MM.1S (cell line): ENCODE measurements at regions not wholly inside any gene's neighbourhood (a gene's known extent, or its start where the extent isn't known, plus 50 kb on each side); places are given as distances from the start of the nearest gene placed in this dataset.
"Not testable (repeated sequence)": the region's sequence is repeated elsewhere in the genome, so short reads cannot be mapped to it uniquely, and the experiment has no call there.

ENCODE experiments used
- DNase-seq: peaks from one replicate; pipeline ENCODE4 v3.0.0-alpha.2; 2015
- H2AFZ ChIP-seq: fragments of 300-600 bp; sonication (generic); 2 replicates; pipeline ENCODE4 v1.6.0; 2016; ENCODE audit warnings: antibody characterized with exemption, low read length
- H3F3A ChIP-seq: fragments of 300-600 bp; sonication (generic); 2 replicates; pipeline ENCODE4 v1.6.1; 2016; ENCODE audit warnings: mild to moderate bottlenecking, antibody characterized with exemption, low read length, moderate library complexity, mixed read lengths; ENCODE audit not compliant: insufficient read depth
- H3K27ac ChIP-seq: fragments of 300-600 bp; sonication (generic); 2 replicates; pipeline ENCODE4 v1.5.1; 2016; ENCODE audit warnings: mild to moderate bottlenecking, low read length
- H3K27me3 ChIP-seq: fragments of 300-600 bp; sonication (generic); replicated peaks from 2 replicates; pipeline ENCODE4 v1.6.0; 2016; ENCODE audit warnings: low read length; ENCODE audit not compliant: insufficient read depth
- H3K36me3 ChIP-seq: fragments of 300-600 bp; sonication (generic); replicated peaks from 2 replicates; pipeline ENCODE4 v1.6.1; 2016; ENCODE audit warnings: mild to moderate bottlenecking, low read length, mixed read lengths; ENCODE audit not compliant: insufficient read depth
- H3K4me1 ChIP-seq: fragments of 300-600 bp; sonication (generic); 2 replicates; pipeline ENCODE4 v1.6.1; 2016; ENCODE audit warnings: low read length, mixed read lengths
- H3K4me2 ChIP-seq: fragments of 300-600 bp; sonication (generic); 2 replicates; pipeline ENCODE4 v1.6.0; 2016; ENCODE audit warnings: low read depth, low read length
- H3K4me3 ChIP-seq: fragments of 300-600 bp; sonication (generic); 2 replicates; pipeline ENCODE4 v1.5.1; 2016; ENCODE audit warnings: low read length, mixed read lengths
- H3K79me2 ChIP-seq: fragments of 300-600 bp; sonication (generic); 2 replicates; pipeline ENCODE4 v1.6.1; 2016; ENCODE audit warnings: mixed run types, low read length, mixed read lengths
- H3K9ac ChIP-seq: fragments of 300-600 bp; sonication (generic); 2 replicates; pipeline ENCODE4 v1.6.1; 2016; ENCODE audit warnings: low read length, mixed read lengths
- H3K9me2 ChIP-seq: fragments of 300-600 bp; sonication (generic); replicated peaks from 2 replicates; pipeline ENCODE4 v1.6.1; 2016; ENCODE audit warnings: mild to moderate bottlenecking, low read length, mixed read lengths; ENCODE audit not compliant: insufficient read depth
- H3K9me3 ChIP-seq: fragments of 300-600 bp; sonication (generic); replicated peaks from 2 replicates; pipeline ENCODE4 v1.6.1; 2016; ENCODE audit warnings: mild to moderate bottlenecking, low read length, mixed read lengths; ENCODE audit not compliant: insufficient read depth
- H4K20me1 ChIP-seq: fragments of 300-600 bp; sonication (generic); 2 replicates; pipeline ENCODE4 v1.6.1; 2016; ENCODE audit warnings: mild to moderate bottlenecking, low read length, moderate library complexity, mixed read lengths; ENCODE audit not compliant: insufficient read depth
- CTCF ChIP-seq: fragments of 300-600 bp; sonication (generic); IDR thresholded peaks from 2 replicates; pipeline ENCODE4 v1.5.1; 2016; ENCODE audit warnings: antibody characterized with exemption, low read length, mixed read lengths
- EZH2 ChIP-seq: fragments of 300-600 bp; sonication (generic); optimal IDR thresholded peaks from 2 replicates; pipeline ENCODE3; 2017; ENCODE audit warnings: low read depth, mild to moderate bottlenecking, antibody characterized with exemption, low read length, mixed read lengths
- EZH2phosphoT487 ChIP-seq: fragments of 300-600 bp; sonication (generic); IDR thresholded peaks from 2 replicates; pipeline ENCODE4 v1.6.1; 2018; ENCODE audit warnings: antibody characterized with exemption, low read length

GRCh38 chr14:36423430-36423829, 96.6 kb downstream of the NKX2-1 start:
- Histone ChIP-seq H3K9me2 (no peaks in the 10 kb centered on the region), H2AFZ (no peak overlapping the region), H4K20me1 (no peaks in the 10 kb centered on the region), H3K4me1 (no peaks in the 10 kb centered on the region), H3K79me2 (no peaks in the 10 kb centered on the region), H3K4me2 (no peak overlapping the region), H3K27me3 (no peaks in the 10 kb centered on the region), H3K27ac (no peak overlapping the region), H3K4me3 (no peak overlapping the region), H3K9me3 (no peaks in the 10 kb centered on the region), H3F3A (no peaks in the 10 kb centered on the region), H3K36me3 (no peaks in the 10 kb centered on the region), H3K9ac (no peak overlapping the region)
- no peak for TF ChIP-seq CTCF
- no peak for TF ChIP-seq EZH2phosphoT487
- no peak for TF ChIP-seq EZH2
- no peak for DNase-seq

- no peaks in the 10 kb centered on the region for H4K20me1 ChIP-seq
Observed at GRCh38 chr14:36420149-36420687, 99.8 kb upstream of the MBIP start.

GRCh38 chr14:36418937-36419336, 98.5 kb upstream of the MBIP start:
- Histone ChIP-seq H3K4me2 (no peak overlapping the region), H4K20me1 (no peaks in the 10 kb centered on the region), H3K27me3 (no peaks in the 10 kb centered on the region), H3K9me3 (no peaks in the 10 kb centered on the region), H3K27ac (no peak overlapping the region), H2AFZ (no peak overlapping the region), H3K9ac (no peak overlapping the region), H3K4me3 (no peak overlapping the region), H3K4me1 (no peaks in the 10 kb centered on the region), H3F3A (no peaks in the 10 kb centered on the region), H3K36me3 (no peaks in the 10 kb centered on the region), H3K9me2 (no peaks in the 10 kb centered on the region), H3K79me2 (no peaks in the 10 kb centered on the region)
- no peak for DNase-seq
- TF ChIP-seq CTCF (no peak), EZH2phosphoT487 (no peak), EZH2 (no peak)

More at GRCh38 chr14:36420149-36420687, 99.8 kb upstream of the MBIP start:
- Histone ChIP-seq H3K36me3 (no peaks in the 10 kb centered on the region), H3K4me1 (no peaks in the 10 kb centered on the region), H3K79me2 (no peaks in the 10 kb centered on the region), H3K9me2 (no peaks in the 10 kb centered on the region), H3K4me3 (no peak overlapping the region), H3K9me3 (no peaks in the 10 kb centered on the region), H3K27me3 (no peaks in the 10 kb centered on the region), H3K9ac (no peak overlapping the region), H2AFZ (no peak overlapping the region), H3K27ac (no peak overlapping the region), H3K4me2 (no peak overlapping the region), H3F3A (no peaks in the 10 kb centered on the region)
- no peak for DNase-seq
- no peak for TF ChIP-seq EZH2phosphoT487
- TF ChIP-seq EZH2: no peak
- TF ChIP-seq CTCF: no peak

- DNase-seq, H3K79me2 ChIP-seq, H3K4me1 ChIP-seq, H3K9ac ChIP-seq, H3K9me3 ChIP-seq, H3K4me2 ChIP-seq, H3K27me3 ChIP-seq, H3K27ac ChIP-seq, H4K20me1 ChIP-seq, H2AFZ ChIP-seq, H3K9me2 ChIP-seq, H3F3A ChIP-seq, H3K4me3 ChIP-seq, H3K36me3 ChIP-seq: not testable (repeated sequence)
Observed at GRCh38 chr14:36411951-36412350, 91.5 kb upstream of the MBIP start.
